ENCODE measurements at regions not wholly inside any gene's neighbourhood (a gene's known extent, or its start where the extent isn't known, plus 50 kb on each side); places are given as distances from the start of the nearest gene placed in this dataset.

- DNase-seq (ENCODE audit: low read depth in 2 of 2), result no peak
Measured at GRCh38 chr4:115945026-115945425, 831.6 kb upstream of the NDST4 start.

GRCh38 chr4:115944146-115944905, 830.9 kb upstream of the NDST4 start:
- no peak for DNase-seq (ENCODE audit: low read depth in 2 of 2)

DNA sequence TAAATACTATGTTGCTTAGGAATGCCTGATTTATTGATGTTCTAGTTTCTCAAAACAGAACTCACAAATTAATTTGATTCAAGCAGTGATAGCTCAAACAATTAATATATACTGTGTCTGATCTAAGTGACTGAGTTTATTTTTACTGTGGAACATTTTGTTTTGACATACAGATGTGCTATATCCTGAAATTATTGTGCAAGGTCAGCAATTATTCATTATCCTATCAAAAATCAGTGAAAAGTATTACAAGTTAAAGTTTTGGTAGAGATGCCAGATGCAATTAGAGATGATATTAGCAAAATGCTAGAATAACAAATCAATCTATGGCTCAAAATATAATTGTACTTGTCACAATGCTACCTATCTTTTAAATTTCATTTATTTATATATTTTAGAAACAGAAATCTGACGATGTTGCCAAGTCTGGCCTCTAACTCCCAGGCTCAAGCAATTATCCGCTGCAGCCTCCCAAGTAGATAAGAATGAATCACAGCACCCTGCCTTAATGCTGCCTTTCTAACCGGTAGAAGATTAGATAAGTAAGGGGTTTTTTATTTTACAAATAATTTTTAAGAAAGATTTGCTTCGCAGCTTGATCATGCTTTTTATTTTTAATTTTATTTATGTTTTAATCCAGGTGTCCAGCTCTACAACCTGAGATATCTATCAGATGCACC, 825.5 kb upstream of the NDST4 start:
- no peak for DNase-seq (ENCODE audit: low read depth in 2 of 2)

DNA sequence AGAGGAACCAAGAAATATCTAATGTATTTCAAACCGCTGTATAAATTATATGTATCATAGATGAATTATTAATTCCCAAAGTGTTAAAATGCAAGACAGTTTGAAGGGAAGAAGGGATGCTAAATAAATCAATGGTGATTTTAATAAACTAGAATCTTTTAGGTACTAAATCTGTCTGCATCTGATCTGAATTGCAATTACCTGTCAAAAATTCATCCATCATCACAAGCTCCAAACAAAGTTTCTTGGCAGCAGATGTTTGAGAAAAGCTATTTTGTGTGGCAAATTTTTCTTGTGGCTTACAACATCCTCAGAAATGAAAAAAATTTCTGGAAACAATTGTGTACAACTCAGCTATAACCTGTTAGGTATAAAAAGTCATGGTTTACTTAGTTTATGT, 816.0 kb upstream of the NDST4 start:
- DNase-seq (ENCODE audit: low read depth in 2 of 2), result no peak

DNA sequence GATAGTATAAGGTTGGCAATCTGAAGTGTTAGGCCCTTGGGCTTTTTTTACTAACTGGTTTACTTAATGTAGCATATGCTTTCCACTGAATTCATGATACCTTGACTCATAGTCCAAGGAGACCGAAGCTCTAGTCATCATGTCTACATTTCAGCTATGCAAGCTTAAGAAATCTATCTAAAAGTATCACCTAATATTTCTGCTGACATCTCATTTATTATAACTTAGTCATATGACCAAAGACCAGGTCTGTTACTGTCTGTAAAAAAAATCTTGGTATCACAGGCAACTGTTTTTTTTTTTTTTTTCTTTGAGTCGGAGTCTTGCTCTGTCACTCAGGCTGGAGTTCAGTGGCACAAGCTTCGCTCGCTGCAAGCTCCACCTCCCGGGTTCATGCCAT, 814.0 kb upstream of the NDST4 start:
- no peak for DNase-seq (ENCODE audit: low read depth in 2 of 2)

GRCh38 chr4:115923152-115923551, 809.7 kb upstream of the NDST4 start:
- DNase-seq (ENCODE audit: low read depth in 2 of 2), result no peak

GRCh38 chr4:115920637-115921036, 807.2 kb upstream of the NDST4 start:
- DNase-seq (ENCODE audit: low read depth in 2 of 2), result no peak

DNA sequence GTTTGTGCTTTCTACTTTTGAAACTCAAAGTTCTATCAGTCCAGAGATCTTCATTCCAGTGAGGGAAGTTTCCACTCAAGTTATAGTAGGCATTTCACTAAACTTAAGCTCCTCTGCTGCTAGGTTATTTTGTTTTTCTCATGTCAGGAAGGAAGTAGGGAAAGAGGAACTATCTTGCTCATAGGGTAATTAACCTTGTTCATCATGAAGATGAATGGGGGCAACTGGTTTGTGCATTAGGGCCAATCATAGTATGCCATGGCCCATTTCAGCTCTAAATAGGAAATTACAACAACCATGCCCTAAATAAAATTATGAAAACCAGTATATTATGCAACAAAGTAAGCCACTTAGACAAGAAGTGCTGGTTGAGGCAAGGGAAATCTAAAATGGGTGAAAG, 804.7 kb upstream of the NDST4 start:
- no peak for DNase-seq (ENCODE audit: low read depth in 2 of 2)

DNA sequence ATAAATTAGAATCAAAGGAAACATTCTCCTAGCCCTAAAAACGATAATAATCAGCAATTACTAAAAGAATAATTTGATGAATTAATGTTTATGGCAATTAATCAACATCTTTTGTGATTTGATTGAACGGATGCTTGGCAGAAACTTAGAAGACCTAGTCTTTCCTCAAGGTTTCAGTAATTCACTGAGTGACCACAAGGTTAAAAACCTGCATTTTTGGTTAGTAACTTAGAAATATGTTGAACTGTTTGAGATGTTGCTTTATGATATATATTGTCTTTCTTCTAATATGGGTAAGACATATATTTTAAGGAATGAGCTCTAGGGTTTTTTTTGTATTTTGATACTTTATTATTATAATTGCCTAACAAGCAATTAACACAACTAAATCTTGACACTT, 793.0 kb upstream of the NDST4 start:
- no peak for DNase-seq (ENCODE audit: low read depth in 2 of 2)

GRCh38 chr4:115883847-115884246, 770.4 kb upstream of the NDST4 start:
- no peak for DNase-seq (ENCODE audit: low read depth in 2 of 2)

DNA sequence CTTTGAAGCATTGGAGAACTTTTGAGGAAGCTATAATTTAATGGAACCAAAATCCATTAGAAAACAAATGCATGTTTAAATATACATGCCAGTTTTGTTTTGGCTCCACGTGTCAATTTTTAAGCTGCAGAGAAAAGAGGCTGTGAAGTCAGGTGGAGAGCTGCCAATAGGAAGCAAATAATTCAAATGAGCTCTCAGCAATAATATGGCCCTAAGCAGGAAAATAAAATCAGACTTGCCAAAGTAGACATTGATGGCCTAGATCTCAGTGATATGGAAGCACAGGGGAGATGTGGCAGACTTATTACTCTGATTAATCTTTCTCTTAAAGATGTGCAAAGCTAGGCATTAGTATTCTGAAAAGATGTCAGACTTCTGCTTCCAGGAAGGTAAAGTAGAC, 769.8 kb upstream of the NDST4 start:
- DNase-seq (ENCODE audit: low read depth in 2 of 2), result no peak

- DNase-seq (ENCODE audit: low read depth in 2 of 2), result no peak
Measured at GRCh38 chr4:115873048-115873447, 759.6 kb upstream of the NDST4 start.

DNA sequence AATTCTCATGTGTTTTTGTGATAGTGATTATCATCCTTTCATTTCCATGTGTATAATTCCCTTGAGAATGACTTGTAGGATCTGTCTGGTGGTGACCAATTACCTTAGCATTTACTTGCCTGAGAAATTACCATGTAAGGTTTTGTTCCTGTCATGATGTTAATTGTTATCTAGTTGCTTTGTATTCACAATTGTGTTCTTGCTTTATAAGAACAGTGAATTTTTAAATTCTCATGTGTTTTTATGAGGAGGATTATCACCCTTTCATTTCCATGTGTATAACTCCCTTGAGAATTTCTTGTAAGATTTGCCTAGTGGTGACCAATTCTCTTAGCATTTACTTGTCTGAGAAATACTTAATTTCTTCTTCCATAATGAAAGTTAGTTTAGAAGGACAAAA, 758.2 kb upstream of the NDST4 start:
- DNase-seq (ENCODE audit: low read depth in 2 of 2), result no peak

GRCh38 chr4:115866364-115866896, 753.0 kb upstream of the NDST4 start:
- DNase-seq (ENCODE audit: low read depth in 2 of 2), result no peak

- DNase-seq (ENCODE audit: low read depth in 2 of 2), result no peak
Measured at GRCh38 chr4:115865736-115866135, 752.3 kb upstream of the NDST4 start.

DNA sequence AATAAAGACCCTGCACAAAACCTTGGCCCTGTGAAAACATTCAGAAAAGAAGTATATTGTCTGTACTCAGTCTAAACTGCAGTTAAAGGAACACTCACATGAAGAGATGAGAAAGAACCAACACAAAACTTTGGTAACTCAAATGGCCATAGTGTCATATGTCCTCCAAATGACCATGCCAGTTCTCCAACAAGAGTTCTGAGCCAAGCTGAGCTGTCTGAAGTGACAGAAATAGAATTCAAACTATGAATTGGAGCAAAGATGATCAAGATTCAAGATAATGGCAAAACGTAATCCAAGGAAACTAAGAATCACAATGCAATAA, 739.3 kb upstream of the NDST4 start:
- no peak for DNase-seq (ENCODE audit: low read depth in 2 of 2)

DNA sequence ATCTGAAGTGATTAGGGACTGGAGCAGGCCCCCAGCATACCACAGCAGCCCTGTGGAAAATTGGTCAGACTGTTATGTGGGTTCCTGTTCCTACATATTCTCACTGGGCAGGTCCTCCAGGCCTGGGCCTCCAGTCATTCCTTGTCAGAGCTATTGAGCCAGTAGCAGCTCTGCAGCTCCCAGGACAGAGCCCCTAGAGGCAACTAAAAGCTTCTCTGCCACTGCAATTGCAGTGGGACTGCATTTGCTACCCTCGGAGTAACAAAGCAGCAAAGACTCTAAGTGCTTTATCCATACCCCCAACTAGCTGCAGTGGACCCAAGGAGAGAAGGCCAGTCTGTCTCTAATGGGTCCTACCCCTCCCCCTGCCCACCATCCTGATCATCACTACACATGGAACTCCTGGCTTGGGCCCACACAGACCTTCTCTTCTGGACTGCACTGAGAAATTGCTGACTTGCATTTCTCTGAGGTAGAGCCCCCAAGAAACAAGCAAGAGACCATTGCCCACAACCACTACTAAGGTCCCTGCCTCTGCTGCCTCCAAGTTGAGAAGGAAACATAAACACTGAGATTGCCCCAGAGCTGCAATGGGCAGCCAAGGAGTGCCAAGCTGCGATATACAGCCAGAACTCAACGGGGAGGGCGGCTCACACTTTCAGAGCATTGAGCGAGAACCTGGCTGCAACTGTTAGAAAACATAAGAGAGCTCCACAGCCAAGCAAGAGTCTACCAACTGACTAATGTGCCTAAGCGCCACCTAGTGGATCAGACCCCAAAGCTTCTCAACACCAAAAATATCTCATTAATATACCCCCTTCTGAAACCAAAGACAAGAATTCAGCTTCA, 738.7 kb upstream of the NDST4 start:
- DNase-seq (ENCODE audit: low read depth in 2 of 2), result no peak

GRCh38 chr4:115850799-115851509, 737.5 kb upstream of the NDST4 start:
- DNase-seq (ENCODE audit: low read depth in 2 of 2), result no peak

DNA sequence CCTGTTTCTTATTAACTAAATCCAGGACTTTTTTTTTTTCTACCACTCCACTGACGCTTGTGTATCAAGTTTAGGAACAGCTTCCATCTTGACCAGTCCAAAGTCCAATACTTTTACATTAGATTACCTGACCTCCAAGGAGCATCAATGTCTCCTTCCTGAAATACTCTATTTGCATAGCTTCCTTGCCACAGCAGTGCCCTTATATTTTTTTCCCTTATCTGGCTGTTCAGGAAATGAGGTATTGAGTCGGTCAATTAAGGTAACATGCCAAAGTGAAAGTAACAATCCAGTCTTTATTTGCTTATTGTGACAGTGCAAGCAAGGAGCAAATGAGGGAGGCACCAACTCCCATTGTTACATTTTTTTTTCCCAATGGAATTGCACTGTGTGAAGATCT, 730.8 kb upstream of the NDST4 start:
- no peak for DNase-seq (ENCODE audit: low read depth in 2 of 2)

GRCh38 chr4:115841871-115842270, 728.5 kb upstream of the NDST4 start:
- DNase-seq (ENCODE audit: low read depth in 2 of 2), result no peak

- no peak for DNase-seq (ENCODE audit: low read depth in 2 of 2)
Measured at GRCh38 chr4:115834441-115834840, 721.0 kb upstream of the NDST4 start.

DNA sequence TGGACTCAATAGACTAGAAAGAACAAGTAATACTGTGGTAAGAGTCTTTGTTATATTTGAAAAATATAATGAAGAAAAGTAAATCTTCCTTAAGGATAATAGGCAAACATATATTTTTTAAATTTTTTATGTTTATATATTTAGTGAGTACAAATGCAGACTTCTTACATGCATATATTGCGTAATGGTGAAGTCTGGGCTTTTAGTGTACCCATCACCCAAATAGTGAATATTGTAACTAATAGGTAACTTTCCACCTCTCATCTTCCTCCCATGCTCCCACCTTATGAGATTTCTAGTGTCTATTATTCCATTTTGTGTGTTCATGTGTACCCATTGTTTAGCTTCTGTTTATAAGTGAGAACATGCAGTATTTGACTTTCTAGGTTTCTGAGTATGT, 711.2 kb upstream of the NDST4 start:
- DNase-seq (ENCODE audit: low read depth in 2 of 2), result no peak

Measured in fibroblast of skin of left biceps (primary cell).